HG03095 (cell line): ENCODE measurements at regions not wholly inside any gene's neighbourhood (a gene's known extent, or its start where the extent isn't known, plus 50 kb on each side); places are given as distances from the start of the nearest gene placed in this dataset.

Source experiments
- ATAC-seq: cut with Tn5 transposase; IDR thresholded peaks from one replicate; pipeline ENCODE4 v1.9.1; 2021; ENCODE audit warnings: moderate library complexity; ENCODE audit not compliant: unreplicated experiment

GRCh38 chr7:24510759-24511158, 62.5 kb upstream of the PALS2 start:
- no peak for ATAC-seq

- no peak for ATAC-seq
Observed at GRCh38 chr7:24517166-24517565, 56.1 kb upstream of the PALS2 start.

- ATAC-seq = no peak
Observed at GRCh38 chr7:24521917-24522623, 51.2 kb upstream of the PALS2 start.
